ENCODE measurements at regions not wholly inside any gene's neighbourhood (a gene's known extent, or its start where the extent isn't known, plus 50 kb on each side); places are given as distances from the start of the nearest gene placed in this dataset.

- TF ChIP-seq POLR2A (IDR thresholded peaks at IDR 0.05; ENCODE audit: low read length): no peak
- TF ChIP-seq GATA1 (IDR thresholded peaks at IDR 0.05; ENCODE audit: low read depth, low read length): no peak
These were observed 131.5 kb downstream of the MAIP1 start for GRCh38 chr2:200086911-200087310.

Data from erythroblast (primary cell).